H1 (cell line): ENCODE measurements at regions not wholly inside any gene's neighbourhood (a gene's known extent, or its start where the extent isn't known, plus 50 kb on each side); places are given as distances from the start of the nearest gene placed in this dataset.

Experiments
- NRF1 ChIP-seq: IDR thresholded peaks from 2 replicates; pipeline ENCODE4 v1.6.1; 2011; ENCODE audit warnings: mild to moderate bottlenecking, low read depth, low read length, improper control_type of control experiment
- RAD21 ChIP-seq, 2 experiments: IDR thresholded peaks in 1 of 2; conservative IDR thresholded peaks in 1 of 2; 2 replicates each; pipeline ENCODE4 v1.6.1; 2011; ENCODE audit warnings: low read depth in 2 of 2, low read length in 2 of 2, improper control_type of control experiment in 1 of 2, inconsistent platforms in 1 of 2, mild to moderate bottlenecking in 1 of 2, moderate library complexity in 1 of 2
- SIRT6 ChIP-seq: IDR thresholded peaks from one replicate; pipeline ENCODE4 v1.7.1; 2012; ENCODE audit warnings: low read length, inconsistent platforms
- SP1 ChIP-seq: IDR thresholded peaks from 2 replicates; pipeline ENCODE4 v1.6.1; 2011; ENCODE audit warnings: low read depth, low read length

- no peak for TF ChIP-seq SP1
- TF ChIP-seq RAD21 (IDR thresholded peaks at IDR 0.05 in 1 of 2, conservative IDR thresholded peaks at IDR 0.05 in 1 of 2; ENCODE audit: low read depth in 2 of 2, low read length in 2 of 2) = peak; percentile 37 to 63; a peak in 3 of 4 replicates
- TF ChIP-seq SIRT6 = no peak
- no peak for TF ChIP-seq NRF1
These were observed 300.4 kb downstream of the LRFN2 start (continued) for GRCh38 chr6:40286721-40287120.
